Urothelium cell line (cell line): ENCODE measurements at regions not wholly inside any gene's neighbourhood (a gene's known extent, or its start where the extent isn't known, plus 50 kb on each side); places are given as distances from the start of the nearest gene placed in this dataset.
A peak's percentile ranks its signal among the peaks of the same experiment; 100 is the strongest.

Experiments used
- DNase-seq: peaks from one replicate; pipeline ENCODE4 v3.0.0; 2011; ENCODE audit warnings: low spot score, mixed read lengths
- FAIRE-seq: peaks from 2 replicates; lab custom pipeline; 2011; peaks lifted over from hg19 to GRCh38; lab: Jason Lieb, UNC

- DNase-seq, result no peak
- no peak for FAIRE-seq
These were observed 208.7 kb upstream of the CSF3R start for GRCh38 chr1:36691374-36691773.

- DNase-seq (no peak), FAIRE-seq (no peak)
These were observed 207.3 kb upstream of the CSF3R start for GRCh38 chr1:36689992-36690391.

- DNase-seq (no peak), FAIRE-seq (no peak)
These were observed 204.6 kb upstream of the CSF3R start for GRCh38 chr1:36687312-36687711.

DNA sequence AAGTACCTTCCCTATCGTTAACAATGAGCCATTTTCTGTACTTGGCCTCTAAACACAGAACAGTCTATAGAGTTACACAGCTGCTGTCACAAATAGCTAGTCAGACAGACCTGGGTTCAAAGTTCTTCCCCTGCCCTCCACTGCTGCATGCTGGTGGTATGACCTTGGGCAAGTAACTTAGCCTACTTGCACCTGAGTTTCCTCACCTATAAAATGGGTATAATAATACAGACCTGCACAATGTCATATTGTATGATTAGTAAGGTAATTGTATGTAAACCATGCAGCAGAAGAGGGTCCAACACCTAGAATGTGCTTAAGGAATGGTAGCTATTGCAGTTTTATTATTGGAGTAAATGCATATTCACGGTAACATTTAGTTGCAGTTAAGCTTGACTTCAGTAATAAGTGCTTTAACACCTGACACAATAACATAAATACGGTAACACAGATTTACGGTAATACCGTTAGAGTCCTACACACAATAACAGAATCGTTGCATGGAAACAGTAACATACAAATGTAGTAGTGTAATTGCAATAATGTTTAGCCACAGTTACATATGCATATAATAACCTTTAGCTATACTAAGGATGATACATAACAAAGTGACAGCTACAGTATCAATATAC, 193.3 kb upstream of the CSF3R start:
- DNase-seq (no peak), FAIRE-seq (no peak)

- no peak for DNase-seq
- FAIRE-seq, result no peak
These were observed 192.4 kb upstream of the CSF3R start for GRCh38 chr1:36675106-36675505.

- DNase-seq (no peak), FAIRE-seq (no peak)
These were observed 190.5 kb upstream of the CSF3R start for GRCh38 chr1:36673202-36673601.

DNA sequence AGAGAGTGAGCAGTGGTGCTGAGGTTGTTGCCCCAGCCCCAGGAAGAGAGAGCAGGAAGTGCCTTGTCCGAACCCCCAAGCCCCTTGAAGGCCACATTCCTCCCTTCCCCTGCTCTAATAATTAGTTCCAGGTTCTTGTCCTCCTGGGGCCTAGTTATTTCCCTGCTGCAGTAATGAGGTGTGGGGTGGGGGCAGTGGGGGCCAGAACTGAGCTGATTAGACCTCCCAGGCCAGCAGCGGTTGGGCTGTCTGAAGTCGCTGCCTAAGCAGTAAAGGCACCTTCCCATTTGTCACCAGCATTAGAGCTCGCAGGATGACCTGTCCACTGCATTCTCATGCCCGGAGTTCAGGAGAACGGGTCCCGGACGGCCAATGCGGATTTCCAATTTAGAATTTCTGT, 186.5 kb upstream of the CSF3R start:
- FAIRE-seq (no peak), DNase-seq (no peak)

DNA sequence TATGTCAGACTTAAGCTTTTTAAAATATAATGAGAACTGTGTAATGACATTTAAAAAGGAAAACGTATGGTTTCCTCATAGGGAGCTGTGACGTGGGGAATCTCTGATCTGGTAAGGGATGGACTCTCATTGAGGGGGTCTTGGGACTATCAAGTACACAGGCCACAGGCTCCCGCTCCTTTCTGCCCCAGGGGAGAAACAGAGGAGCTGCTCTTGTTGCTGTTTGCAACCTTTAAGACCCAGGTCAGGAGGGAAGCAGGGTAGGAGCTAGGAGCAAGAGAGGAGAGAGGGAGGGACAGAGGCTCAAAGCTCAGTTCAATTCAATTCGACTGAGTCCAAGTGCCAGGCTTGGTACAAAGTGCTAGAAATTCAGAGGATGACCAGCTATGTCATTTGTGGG, 185.1 kb upstream of the CSF3R start:
- FAIRE-seq, result no peak
- no peak for DNase-seq

DNA sequence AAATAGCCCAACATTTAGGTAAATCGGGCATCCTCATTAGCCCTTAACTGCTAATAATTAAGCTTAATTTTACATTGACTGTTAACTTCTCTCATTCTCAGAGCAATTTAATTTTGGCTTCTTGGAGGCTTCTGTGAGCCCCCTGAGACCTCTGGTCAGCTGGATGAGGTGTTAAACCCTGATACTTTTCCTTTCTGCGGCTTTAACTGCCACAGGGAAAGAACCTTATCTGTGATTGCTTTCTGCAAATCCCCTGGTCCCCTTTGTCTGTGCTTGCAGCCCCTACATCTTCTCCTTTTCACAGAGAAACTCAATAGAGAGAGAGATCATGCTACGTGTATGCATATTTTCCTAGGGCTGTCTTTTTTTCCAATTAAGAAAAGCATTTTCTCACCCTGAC, 184.5 kb upstream of the CSF3R start:
- FAIRE-seq (no peak), DNase-seq (no peak)

DNA sequence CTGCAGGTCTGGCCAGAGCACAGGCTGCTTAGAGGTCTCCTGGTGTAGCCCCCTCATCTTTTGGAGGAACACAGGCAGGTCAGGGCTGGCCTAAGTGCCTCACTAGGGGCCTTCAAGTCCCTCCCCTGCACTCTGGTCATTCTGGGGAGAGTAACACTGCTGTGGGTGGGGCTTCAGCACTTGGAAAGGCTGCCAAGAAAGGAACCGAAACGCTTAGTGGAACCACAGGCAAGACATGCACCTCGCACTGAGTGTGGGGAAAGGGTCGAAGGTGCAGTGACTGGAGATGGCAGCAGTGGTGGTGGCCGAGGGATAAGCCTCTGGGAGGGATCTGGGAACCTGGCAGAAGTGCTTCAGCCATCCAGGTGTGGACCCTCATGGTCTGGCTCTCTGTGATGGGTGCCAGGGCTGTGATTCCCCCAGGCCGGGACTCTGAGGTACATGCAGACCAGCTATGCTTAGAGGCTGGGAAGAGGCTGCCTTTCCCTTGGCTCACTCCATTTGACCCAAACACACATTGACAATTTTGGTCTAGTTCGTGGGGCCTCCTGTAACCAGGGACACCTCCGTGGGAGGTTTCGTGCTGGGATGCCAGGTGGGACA, 182.9 kb upstream of the CSF3R start:
- DNase-seq, result no peak
- no peak for FAIRE-seq

GRCh38 chr1:36664571-36665287, 182.0 kb upstream of the CSF3R start:
- no peak for FAIRE-seq
- no peak for DNase-seq

DNA sequence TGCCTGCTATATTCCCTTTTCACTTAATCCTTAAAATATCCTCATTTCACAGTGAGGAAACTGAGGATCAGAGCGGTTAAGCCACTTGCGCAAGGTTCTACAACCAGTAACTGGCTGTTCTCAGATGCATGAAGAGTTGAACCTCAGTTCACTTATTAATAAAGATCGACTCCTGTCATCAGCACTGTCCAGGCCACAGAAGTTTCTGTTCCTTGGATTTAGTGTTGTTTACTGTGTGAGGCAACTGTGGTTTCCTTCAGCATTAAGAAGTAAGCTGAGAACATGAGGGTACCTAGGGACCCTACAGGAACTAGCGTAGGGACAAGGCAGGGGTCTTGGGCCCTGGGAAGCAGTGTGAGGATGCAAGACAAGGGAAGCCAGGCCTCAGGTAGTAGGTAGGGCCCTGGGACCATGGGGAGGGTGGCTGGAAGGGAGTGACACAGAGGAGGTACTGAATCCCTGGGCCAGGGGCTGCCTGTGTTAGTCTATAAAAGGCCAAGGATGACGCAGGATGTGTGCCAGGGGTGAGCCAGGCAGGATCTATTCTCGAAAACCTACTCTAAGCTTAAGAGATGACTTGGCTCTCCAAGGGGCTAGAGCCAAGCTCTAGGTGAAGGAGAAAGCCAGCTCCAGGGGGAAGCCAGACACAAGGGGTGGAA, 181.2 kb upstream of the CSF3R start:
- DNase-seq (no peak), FAIRE-seq (no peak)

DNA sequence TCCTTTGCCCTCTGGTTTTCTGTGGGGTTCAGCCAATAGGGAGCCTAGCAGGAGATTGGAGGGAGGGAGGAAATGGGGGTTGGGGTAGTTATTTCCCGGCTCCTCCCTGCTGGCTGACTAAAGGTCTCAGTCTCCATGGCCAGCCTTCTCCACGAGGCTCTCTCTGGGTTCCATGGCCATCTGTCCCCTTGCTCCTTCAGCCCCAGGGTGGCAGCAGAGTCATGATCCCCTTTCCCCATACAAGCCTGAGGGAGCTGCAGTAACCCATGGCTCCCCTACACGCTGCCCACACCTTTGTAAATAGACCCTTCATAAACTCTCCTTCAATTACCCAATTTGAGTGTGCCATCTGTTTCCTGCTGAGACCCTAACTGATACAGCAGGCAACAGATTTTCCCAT, 176.1 kb upstream of the CSF3R start:
- FAIRE-seq (no peak), DNase-seq (no peak)

GRCh38 chr1:36657826-36658225, 175.1 kb upstream of the CSF3R start:
- FAIRE-seq (no peak), DNase-seq (no peak)

DNA sequence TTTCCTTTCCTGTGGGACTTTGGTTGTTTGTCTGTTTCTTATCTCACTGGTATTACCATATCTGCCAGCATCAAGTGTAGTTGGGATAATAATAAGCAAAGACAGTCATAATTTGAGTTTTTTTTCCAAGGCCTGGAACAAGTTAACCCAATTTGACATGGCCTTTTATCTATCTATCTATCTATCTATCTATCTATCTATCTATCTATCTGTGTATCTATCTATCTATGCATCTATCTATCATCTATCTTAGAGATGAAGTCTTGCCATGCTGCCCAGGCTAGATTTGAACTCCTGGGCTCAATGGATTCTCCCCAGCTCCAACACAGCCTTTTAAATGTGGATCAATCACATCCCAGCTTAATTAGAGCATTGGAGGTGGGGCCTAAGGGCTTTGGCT, 174.1 kb upstream of the CSF3R start:
- DNase-seq (no peak), FAIRE-seq (no peak)

DNA sequence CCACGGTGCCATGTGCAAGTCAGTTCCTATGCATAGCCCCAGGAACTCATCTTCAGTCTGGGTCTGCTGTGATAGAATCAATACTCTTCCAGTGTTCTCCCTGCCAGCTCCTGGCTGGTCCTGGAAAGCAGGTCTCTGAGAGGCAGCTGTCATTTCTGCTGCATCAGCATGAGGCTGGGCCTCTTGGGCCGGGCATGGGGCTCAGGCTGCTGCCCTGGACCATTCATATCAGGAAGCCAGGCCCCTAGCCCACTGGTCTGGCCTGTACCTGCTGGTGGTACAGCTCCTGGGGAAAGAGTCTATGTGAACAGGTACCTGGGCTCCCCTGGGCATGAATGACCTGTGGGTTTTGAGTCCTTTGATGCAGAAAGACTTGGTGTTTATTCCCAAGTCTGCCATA, 173.6 kb upstream of the CSF3R start:
- FAIRE-seq (no peak), DNase-seq (no peak)

DNA sequence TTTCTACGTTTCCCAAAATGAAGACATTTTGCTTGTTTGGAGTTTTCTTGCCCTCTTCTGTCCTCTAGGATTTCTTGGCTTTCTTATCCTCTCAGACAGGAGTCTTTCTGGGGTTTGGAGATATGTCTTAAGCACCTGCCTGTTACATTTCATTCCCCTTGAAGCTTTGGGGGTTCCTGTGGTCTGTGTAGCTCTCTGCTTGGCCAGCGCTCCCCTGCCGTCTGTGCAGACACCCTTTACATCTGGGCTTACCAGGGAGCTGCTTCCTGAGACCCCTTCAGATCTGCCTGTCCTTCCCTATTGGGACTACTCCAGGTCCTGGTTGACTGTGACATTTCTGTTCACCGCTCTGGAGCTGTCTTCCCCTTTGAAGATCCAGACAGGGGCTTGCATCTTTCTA, 171.9 kb upstream of the CSF3R start:
- no peak for FAIRE-seq

GRCh38 chr1:36653850-36654249, 171.1 kb upstream of the CSF3R start:
- peak; percentile 16 for DNase-seq
- no peak for FAIRE-seq

More for the DNA sequence above, 171.9 kb upstream of the CSF3R start:
- no peak for DNase-seq

DNA sequence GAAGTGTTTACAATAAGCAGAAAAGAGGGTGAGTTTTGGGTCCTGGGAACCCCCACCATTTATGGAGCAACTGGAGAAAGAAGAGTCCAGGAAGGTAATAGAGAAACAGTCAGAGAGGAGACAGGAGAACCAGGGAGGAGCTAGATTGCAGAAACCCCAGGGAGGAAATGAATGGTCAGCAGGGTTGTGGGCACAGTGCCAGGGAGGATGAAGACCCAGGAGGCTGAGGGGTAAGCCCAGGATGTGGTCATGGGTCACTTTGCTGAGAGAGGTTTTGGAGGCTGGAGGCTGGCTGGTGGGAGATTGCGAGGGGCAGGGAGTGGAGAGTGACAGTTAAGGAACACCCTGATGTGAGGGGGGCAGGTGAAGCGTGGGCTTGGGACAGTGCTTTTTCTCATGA, 169.9 kb upstream of the CSF3R start:
- DNase-seq (no peak), FAIRE-seq (no peak)

- FAIRE-seq (no peak), DNase-seq (no peak)
These were observed 169.3 kb upstream of the CSF3R start for GRCh38 chr1:36652011-36652410.

DNA sequence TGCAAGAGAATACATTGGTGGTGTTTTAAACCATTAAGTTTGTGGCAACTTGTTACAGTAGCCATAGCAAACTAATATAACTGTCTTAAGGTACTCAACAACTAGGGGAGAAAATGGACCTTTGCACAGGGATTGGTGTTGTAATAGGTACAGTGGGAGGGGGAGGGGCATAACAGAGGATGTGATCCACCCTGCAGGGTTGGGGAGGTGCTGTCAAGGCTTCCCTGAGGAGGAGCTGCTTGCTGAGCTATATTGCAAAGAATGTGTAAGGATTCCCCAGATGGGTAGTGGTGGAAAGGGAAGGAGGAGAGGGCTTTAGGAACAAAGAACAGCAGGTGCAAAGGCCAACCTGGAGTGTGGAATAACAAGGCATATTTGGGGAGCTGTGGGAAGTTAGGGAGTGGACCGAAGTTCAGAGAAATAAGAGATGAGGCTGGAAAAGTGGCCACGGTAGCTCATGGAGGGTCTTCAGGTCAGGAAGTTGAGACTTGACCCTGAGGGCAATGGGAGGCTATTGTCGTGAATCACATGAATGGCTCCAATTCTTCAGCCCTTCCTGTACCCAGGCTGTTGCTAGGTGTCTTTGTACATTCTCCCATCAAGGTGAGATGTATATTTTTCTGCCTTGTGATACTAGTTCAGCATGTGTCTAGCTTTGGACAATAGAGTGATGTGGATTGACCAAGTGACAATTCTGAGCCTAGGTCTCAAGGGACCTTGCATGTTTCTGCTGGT, 168.6 kb upstream of the CSF3R start:
- FAIRE-seq, result no peak
- no peak for DNase-seq
